ENCODE measurements at regions not wholly inside any gene's neighbourhood (a gene's known extent, or its start where the extent isn't known, plus 50 kb on each side); places are given as distances from the start of the nearest gene placed in this dataset.

DNA sequence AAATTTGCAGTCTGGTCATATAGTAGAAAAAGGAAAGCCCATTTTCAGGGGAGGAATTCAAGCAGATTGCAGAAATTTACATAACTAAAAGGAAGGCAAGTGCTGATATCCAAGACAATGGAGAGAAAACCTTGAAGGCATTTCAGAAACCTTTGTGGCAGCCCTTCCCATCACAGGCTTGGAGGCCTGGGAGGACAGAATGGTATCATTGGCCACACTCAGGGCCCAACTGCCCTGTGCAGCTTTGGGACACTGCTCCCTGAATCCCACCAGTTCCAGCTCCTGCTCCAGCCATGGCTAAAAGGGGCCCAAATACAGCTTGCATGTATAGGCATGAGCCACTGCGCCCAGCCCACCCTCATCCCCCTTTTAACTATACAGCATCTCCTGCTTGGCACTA, 81.1 kb upstream of the NYAP2 start:
- TF ChIP-seq YY1 (IDR thresholded peaks at IDR 0.05; ENCODE audit: insufficient read depth, insufficient replicate concordance, low read depth, low read length) (no peak), RAD21 (CRISPR knock-in tag; IDR thresholded peaks at IDR 0.05) (no peak), HOXA5 (CRISPR knock-in tag; IDR thresholded peaks at IDR 0.05) (no peak)
